ENCODE measurements at regions not wholly inside any gene's neighbourhood (a gene's known extent, or its start where the extent isn't known, plus 50 kb on each side); places are given as distances from the start of the nearest gene placed in this dataset.

DNA sequence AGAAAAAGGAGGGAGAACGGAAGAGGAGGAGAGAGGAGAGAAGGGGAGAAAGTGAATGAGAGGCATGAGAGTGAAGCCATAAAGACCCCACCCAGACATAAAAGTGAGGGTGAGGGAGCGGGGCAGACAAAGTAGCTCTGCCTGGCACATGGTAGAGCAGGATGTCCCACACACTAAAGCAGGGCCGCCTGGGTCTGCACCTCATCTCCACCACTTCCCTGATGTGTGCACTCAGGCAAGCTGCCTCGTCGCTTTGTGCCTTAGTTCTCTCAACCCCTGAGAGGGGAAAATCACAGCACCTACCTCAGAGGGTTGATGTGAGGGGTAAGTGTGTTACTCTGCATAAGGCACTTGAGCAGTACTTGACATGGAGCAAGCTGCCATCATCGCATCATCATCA is 488.1 kb downstream of the COG6 start:
- TF ChIP-seq, protein P1, sequence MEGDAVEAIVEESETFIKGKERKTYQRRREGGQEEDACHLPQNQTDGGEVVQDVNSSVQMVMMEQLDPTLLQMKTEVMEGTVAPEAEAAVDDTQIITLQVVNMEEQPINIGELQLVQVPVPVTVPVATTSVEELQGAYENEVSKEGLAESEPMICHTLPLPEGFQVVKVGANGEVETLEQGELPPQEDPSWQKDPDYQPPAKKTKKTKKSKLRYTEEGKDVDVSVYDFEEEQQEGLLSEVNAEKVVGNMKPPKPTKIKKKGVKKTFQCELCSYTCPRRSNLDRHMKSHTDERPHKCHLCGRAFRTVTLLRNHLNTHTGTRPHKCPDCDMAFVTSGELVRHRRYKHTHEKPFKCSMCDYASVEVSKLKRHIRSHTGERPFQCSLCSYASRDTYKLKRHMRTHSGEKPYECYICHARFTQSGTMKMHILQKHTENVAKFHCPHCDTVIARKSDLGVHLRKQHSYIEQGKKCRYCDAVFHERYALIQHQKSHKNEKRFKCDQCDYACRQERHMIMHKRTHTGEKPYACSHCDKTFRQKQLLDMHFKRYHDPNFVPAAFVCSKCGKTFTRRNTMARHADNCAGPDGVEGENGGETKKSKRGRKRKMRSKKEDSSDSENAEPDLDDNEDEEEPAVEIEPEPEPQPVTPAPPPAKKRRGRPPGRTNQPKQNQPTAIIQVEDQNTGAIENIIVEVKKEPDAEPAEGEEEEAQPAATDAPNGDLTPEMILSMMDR (conservative IDR thresholded peaks at IDR 0.05) = no peak
- TF ChIP-seq ZFX (IDR thresholded peaks at IDR 0.05) = no peak

Measured in C4-2B (cell line).